Activated naive CD8-positive, alpha-beta T cell treated with anti-CD3 and anti-CD28 coated beads, Interleukin-2, amount 10 ng/mL, durations not matched to agents 7 days and 5 days (primary cell): ENCODE measurements at regions not wholly inside any gene's neighbourhood (a gene's known extent, or its start where the extent isn't known, plus 50 kb on each side); places are given as distances from the start of the nearest gene placed in this dataset.
"Not testable (repeated sequence)": the region's sequence is repeated elsewhere in the genome, so short reads cannot be mapped to it uniquely, and the experiment has no call there.

ENCODE experiments used
- ATAC-seq: fragments of 150-1000 bp; cut with Tn5 transposase; one replicate; pipeline ENCODE4 v1.10.0; 2021; ENCODE audit warnings: low read depth, moderate library complexity
- POLR2A ChIA-PET: fragments of 350-600 bp; sonication (Branson Sonifier 250); formaldehyde crosslinking; loops from one replicate; lab custom pipeline; 2021; ENCODE audit warnings: antibody characterized with exemption; lab: Charles Lee
- DNase-seq: peaks from one replicate; pipeline ENCODE4 v3.0.0; 2021
- H3K27ac Mint-ChIP-seq: one replicate; pipeline ENCODE4 v1.8.0; 2022; ENCODE audit warnings: mild to moderate bottlenecking, mixed read lengths
- H3K27me3 Mint-ChIP-seq: one replicate; pipeline ENCODE4 v1.8.0; 2022; ENCODE audit warnings: mild to moderate bottlenecking, moderate library complexity, mixed read lengths
- H3K36me3 Mint-ChIP-seq: one replicate; pipeline ENCODE4 v1.8.0; 2021; ENCODE audit warnings: mild to moderate bottlenecking, mixed read lengths
- H3K4me1 Mint-ChIP-seq: one replicate; pipeline ENCODE4 v1.8.0; 2021; ENCODE audit warnings: mixed read lengths
- H3K4me3 Mint-ChIP-seq: one replicate; pipeline ENCODE4 v1.8.0; 2022; ENCODE audit warnings: mild to moderate bottlenecking, moderate library complexity, mixed read lengths
- H3K9me3 Mint-ChIP-seq: one replicate; pipeline ENCODE4 v1.8.0; 2021; ENCODE audit warnings: mixed read lengths

- H3K27me3 Mint-ChIP-seq = peaks cover 24% of the 10 kb centered on the region
- H3K27ac Mint-ChIP-seq = no peak overlapping the region
- POLR2A ChIA-PET = no interaction called here
- no peaks in the 10 kb centered on the region for H3K36me3 Mint-ChIP-seq
- ATAC-seq (no peak), DNase-seq (no peak)
- no peak overlapping the region for H3K4me3 Mint-ChIP-seq
- peaks cover 1% of the 10 kb centered on the region for H3K9me3 Mint-ChIP-seq
- no peaks in the 10 kb centered on the region for H3K4me1 Mint-ChIP-seq
Measured at GRCh38 chr22:22178992-22179391, 65.6 kb upstream of the VPREB1 start.

GRCh38 chr22:22178355-22178965 lies 66.1 kb upstream of the VPREB1 start:
- no peak overlapping the region for H3K4me3 Mint-ChIP-seq
- H3K27ac Mint-ChIP-seq = no peak overlapping the region
- POLR2A ChIA-PET = no interaction called here
- ATAC-seq (no peak), DNase-seq (no peak)
- H3K9me3 Mint-ChIP-seq = peaks cover 1% of the 10 kb centered on the region
- H3K4me1 Mint-ChIP-seq = no peaks in the 10 kb centered on the region
- no peaks in the 10 kb centered on the region for H3K36me3 Mint-ChIP-seq
- peaks cover 23% of the 10 kb centered on the region for H3K27me3 Mint-ChIP-seq

GRCh38 chr22:22176929-22177616 lies 67.5 kb upstream of the VPREB1 start:
- no peak overlapping the region for H3K27ac Mint-ChIP-seq
- H3K36me3 Mint-ChIP-seq = no peaks in the 10 kb centered on the region

GRCh38 chr22:22172896-22173628 lies 71.5 kb upstream of the VPREB1 start:
- H3K36me3 Mint-ChIP-seq, POLR2A ChIA-PET: not testable (repeated sequence)

More at GRCh38 chr22:22176929-22177616, 67.5 kb upstream of the VPREB1 start:
- Mint-ChIP-seq H3K4me1 (no peaks in the 10 kb centered on the region), H3K27me3 (peaks cover 22% of the 10 kb centered on the region), H3K4me3 (no peak overlapping the region), H3K9me3 (peaks cover 1% of the 10 kb centered on the region)
- DNase-seq (no peak), ATAC-seq (no peak)
- POLR2A ChIA-PET = no interaction called here

GRCh38 chr22:22171357-22172218 lies 73.0 kb upstream of the VPREB1 start:
- H3K4me1 Mint-ChIP-seq = peaks cover 12% of the 10 kb centered on the region
- ATAC-seq = no peak
- no peak overlapping the region for H3K4me3 Mint-ChIP-seq
- peaks cover 1% of the 10 kb centered on the region for H3K9me3 Mint-ChIP-seq
- POLR2A ChIA-PET = no interaction called here
- H3K27me3 Mint-ChIP-seq = peaks cover 20% of the 10 kb centered on the region
- H3K27ac Mint-ChIP-seq = no peak overlapping the region
- no peak for DNase-seq
- no peaks in the 10 kb centered on the region for H3K36me3 Mint-ChIP-seq

More at GRCh38 chr22:22172896-22173628, 71.5 kb upstream of the VPREB1 start:
- not testable (repeated sequence) for H3K27ac Mint-ChIP-seq, H3K4me3 Mint-ChIP-seq, DNase-seq, ATAC-seq, H3K9me3 Mint-ChIP-seq, H3K4me1 Mint-ChIP-seq
- peaks cover 20% of the 10 kb centered on the region for H3K27me3 Mint-ChIP-seq

- peak overlapping the region; percentile 54 for H3K4me3 Mint-ChIP-seq
- H3K27ac Mint-ChIP-seq = no peak overlapping the region
- no peaks in the 10 kb centered on the region for H3K36me3 Mint-ChIP-seq
- POLR2A ChIA-PET = no interaction called here
- peaks cover 12% of the 10 kb centered on the region for H3K4me1 Mint-ChIP-seq
- peaks cover 1% of the 10 kb centered on the region for H3K9me3 Mint-ChIP-seq
- H3K27me3 Mint-ChIP-seq = peaks cover 14% of the 10 kb centered on the region
- DNase-seq = no peak
- ATAC-seq = no peak
Measured at GRCh38 chr22:22169923-22170322, 74.7 kb upstream of the VPREB1 start.

- ATAC-seq = no peak
- Mint-ChIP-seq H3K36me3 (no peaks in the 10 kb centered on the region), H3K4me1 (peaks cover 12% of the 10 kb centered on the region), H3K9me3 (no peaks in the 10 kb centered on the region), H3K27ac (no peak overlapping the region), H3K4me3 (no peak overlapping the region), H3K27me3 (peaks cover 12% of the 10 kb centered on the region)
- no peak for DNase-seq
- POLR2A ChIA-PET = no interaction called here
Measured at GRCh38 chr22:22168941-22169867, 75.4 kb upstream of the VPREB1 start.

GRCh38 chr22:22168190-22168940 lies 76.2 kb upstream of the VPREB1 start:
- H3K27ac Mint-ChIP-seq = peak overlapping the region; percentile 73
- DNase-seq = no peak
- no peaks in the 10 kb centered on the region for H3K36me3 Mint-ChIP-seq
- H3K4me3 Mint-ChIP-seq = peak overlapping the region; percentile 72
- ATAC-seq = peak; percentile 58
- H3K9me3 Mint-ChIP-seq = no peaks in the 10 kb centered on the region
- H3K27me3 Mint-ChIP-seq = peaks cover 12% of the 10 kb centered on the region
- H3K4me1 Mint-ChIP-seq = peaks cover 12% of the 10 kb centered on the region
- POLR2A ChIA-PET = no interaction called here

GRCh38 chr22:22167791-22168189 lies 76.8 kb upstream of the VPREB1 start:
- DNase-seq = no peak
- Mint-ChIP-seq H3K4me3 (peak overlapping the region; percentile 72), H3K4me1 (peaks cover 12% of the 10 kb centered on the region), H3K9me3 (no peaks in the 10 kb centered on the region), H3K27ac (peak overlapping the region; percentile 73), H3K36me3 (no peaks in the 10 kb centered on the region), H3K27me3 (peaks cover 12% of the 10 kb centered on the region)
- POLR2A ChIA-PET = no interaction called here
- peak; percentile 18 for ATAC-seq

GRCh38 chr22:22166941-22167713 lies 77.5 kb upstream of the VPREB1 start:
- peaks cover 12% of the 10 kb centered on the region for H3K27me3 Mint-ChIP-seq
- H3K9me3 Mint-ChIP-seq = no peaks in the 10 kb centered on the region
- no peak for ATAC-seq
- DNase-seq = no peak
- H3K4me1 Mint-ChIP-seq = peaks cover 12% of the 10 kb centered on the region
- H3K27ac Mint-ChIP-seq = no peak overlapping the region
- no peak overlapping the region for H3K4me3 Mint-ChIP-seq
- POLR2A ChIA-PET = no interaction called here
- no peaks in the 10 kb centered on the region for H3K36me3 Mint-ChIP-seq

GRCh38 chr22:22165936-22166710 lies 78.5 kb upstream of the VPREB1 start:
- DNase-seq = no peak
- no peak overlapping the region for H3K27ac Mint-ChIP-seq
- no peaks in the 10 kb centered on the region for H3K9me3 Mint-ChIP-seq
- no peak overlapping the region for H3K4me3 Mint-ChIP-seq
- POLR2A ChIA-PET = no interaction called here
- H3K27me3 Mint-ChIP-seq = peaks cover 8% of the 10 kb centered on the region
- no peak for ATAC-seq
- H3K4me1 Mint-ChIP-seq = peaks cover 12% of the 10 kb centered on the region
- no peaks in the 10 kb centered on the region for H3K36me3 Mint-ChIP-seq
